DND-41 (cell line): ENCODE measurements at regions not wholly inside any gene's neighbourhood (a gene's known extent, or its start where the extent isn't known, plus 50 kb on each side); places are given as distances from the start of the nearest gene placed in this dataset.

Experiments
- EZH2 ChIP-seq: IDR thresholded peaks from 3 replicates; pipeline ENCODE4 v1.6.1; 2012; ENCODE audit warnings: borderline replicate concordance, low read depth, mild to moderate bottlenecking, moderate library complexity, low read length, inconsistent platforms; ENCODE audit not compliant: severe bottlenecking
- TF ChIP-seq, protein P1 (sequence below): IDR thresholded peaks from 2 replicates; pipeline ENCODE4 v1.5.1; 2012; ENCODE audit warnings: borderline replicate concordance, low read length, moderate library complexity, mild to moderate bottlenecking; ENCODE audit not compliant: poor library complexity, severe bottlenecking; ENCODE audit errors: extremely low read depth

DNA sequence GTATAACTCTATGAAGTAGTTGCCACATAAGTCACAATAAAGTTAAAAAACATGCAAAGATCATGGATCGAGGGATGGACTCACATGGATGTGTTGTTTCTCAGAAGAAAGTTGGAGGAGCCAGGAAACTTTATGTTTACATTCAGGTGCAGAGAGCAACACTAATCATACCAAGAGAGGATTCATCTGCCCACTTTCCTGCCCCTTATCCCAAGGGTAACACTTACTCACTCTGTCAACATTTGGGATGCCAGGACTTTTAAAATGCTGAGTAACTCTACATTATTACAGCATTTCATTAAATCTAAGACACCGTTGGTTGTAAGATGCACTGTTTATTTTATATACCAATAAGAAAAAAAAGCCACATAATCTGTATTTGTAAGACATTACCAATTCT is 170.4 kb downstream of the KCNE4 start:
- TF ChIP-seq, protein P1, sequence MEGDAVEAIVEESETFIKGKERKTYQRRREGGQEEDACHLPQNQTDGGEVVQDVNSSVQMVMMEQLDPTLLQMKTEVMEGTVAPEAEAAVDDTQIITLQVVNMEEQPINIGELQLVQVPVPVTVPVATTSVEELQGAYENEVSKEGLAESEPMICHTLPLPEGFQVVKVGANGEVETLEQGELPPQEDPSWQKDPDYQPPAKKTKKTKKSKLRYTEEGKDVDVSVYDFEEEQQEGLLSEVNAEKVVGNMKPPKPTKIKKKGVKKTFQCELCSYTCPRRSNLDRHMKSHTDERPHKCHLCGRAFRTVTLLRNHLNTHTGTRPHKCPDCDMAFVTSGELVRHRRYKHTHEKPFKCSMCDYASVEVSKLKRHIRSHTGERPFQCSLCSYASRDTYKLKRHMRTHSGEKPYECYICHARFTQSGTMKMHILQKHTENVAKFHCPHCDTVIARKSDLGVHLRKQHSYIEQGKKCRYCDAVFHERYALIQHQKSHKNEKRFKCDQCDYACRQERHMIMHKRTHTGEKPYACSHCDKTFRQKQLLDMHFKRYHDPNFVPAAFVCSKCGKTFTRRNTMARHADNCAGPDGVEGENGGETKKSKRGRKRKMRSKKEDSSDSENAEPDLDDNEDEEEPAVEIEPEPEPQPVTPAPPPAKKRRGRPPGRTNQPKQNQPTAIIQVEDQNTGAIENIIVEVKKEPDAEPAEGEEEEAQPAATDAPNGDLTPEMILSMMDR: no peak
- TF ChIP-seq EZH2: no peak
